Nephron (organoid): ENCODE measurements at regions not wholly inside any gene's neighbourhood (a gene's known extent, or its start where the extent isn't known, plus 50 kb on each side); places are given as distances from the start of the nearest gene placed in this dataset.
"Not testable (repeated sequence)": the region's sequence is repeated elsewhere in the genome, so short reads cannot be mapped to it uniquely, and the experiment has no call there.

ENCODE experiments used
- H3K27ac Mint-ChIP-seq, 3 experiments: 2 replicates each; pipeline ENCODE4 v1.8.0; 2020; ENCODE audit warnings: mixed read lengths in 3 of 3, mild to moderate bottlenecking in 2 of 3, moderate library complexity in 1 of 3
- H3K27me3 Mint-ChIP-seq: 2 replicates; pipeline ENCODE4 v1.8.0; 2021; ENCODE audit warnings: low read depth, mild to moderate bottlenecking, moderate library complexity, mixed read lengths
- H3K36me3 Mint-ChIP-seq: 2 replicates; pipeline ENCODE4 v1.8.0; 2020; ENCODE audit warnings: low read depth, mixed read lengths
- H3K4me1 Mint-ChIP-seq: 2 replicates; pipeline ENCODE4 v1.8.0; 2020; ENCODE audit warnings: mixed read lengths
- H3K4me3 Mint-ChIP-seq, 3 experiments: 2 replicates each; pipeline ENCODE4 v1.8.0; 2020; ENCODE audit warnings: mild to moderate bottlenecking in 3 of 3, mixed read lengths in 3 of 3, moderate library complexity in 2 of 3
- H3K9me3 Mint-ChIP-seq: 2 replicates; pipeline ENCODE4 v1.8.0; 2020; ENCODE audit warnings: mixed read lengths
- TF ChIP-seq, protein P1 (sequence below), 3 experiments: fragments of 200-600 bp; sonication (generic); IDR thresholded peaks; one replicate each; pipeline ENCODE4 v1.5.0; 2021; ENCODE audit warnings: antibody characterized with exemption in 3 of 3; ENCODE audit not compliant: unreplicated experiment in 3 of 3

DNA sequence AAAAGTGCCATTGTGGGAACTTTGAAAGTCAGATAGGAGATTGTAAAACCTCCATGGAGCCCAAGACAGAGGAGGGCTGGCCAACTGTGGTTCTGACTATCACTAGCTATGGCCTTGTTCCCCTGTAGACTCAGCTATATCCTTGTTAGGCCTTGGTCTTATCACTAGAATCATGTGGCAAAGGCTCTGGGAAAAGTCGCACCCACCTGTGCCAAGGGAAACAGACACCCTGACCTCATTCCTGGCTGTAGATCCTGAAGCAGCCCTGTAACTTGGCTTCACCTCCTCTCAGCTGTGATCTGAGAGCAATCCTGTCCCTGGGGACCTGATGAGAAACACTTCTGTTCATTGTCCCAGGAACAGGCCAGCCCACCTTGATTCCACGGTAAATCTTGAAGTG is 566.2 kb downstream of the TMEM135 start:
- H3K36me3 Mint-ChIP-seq, result no peaks in the 10 kb centered on the region
- peaks cover 13% of the 10 kb centered on the region for H3K4me1 Mint-ChIP-seq
- TF ChIP-seq, protein P1, sequence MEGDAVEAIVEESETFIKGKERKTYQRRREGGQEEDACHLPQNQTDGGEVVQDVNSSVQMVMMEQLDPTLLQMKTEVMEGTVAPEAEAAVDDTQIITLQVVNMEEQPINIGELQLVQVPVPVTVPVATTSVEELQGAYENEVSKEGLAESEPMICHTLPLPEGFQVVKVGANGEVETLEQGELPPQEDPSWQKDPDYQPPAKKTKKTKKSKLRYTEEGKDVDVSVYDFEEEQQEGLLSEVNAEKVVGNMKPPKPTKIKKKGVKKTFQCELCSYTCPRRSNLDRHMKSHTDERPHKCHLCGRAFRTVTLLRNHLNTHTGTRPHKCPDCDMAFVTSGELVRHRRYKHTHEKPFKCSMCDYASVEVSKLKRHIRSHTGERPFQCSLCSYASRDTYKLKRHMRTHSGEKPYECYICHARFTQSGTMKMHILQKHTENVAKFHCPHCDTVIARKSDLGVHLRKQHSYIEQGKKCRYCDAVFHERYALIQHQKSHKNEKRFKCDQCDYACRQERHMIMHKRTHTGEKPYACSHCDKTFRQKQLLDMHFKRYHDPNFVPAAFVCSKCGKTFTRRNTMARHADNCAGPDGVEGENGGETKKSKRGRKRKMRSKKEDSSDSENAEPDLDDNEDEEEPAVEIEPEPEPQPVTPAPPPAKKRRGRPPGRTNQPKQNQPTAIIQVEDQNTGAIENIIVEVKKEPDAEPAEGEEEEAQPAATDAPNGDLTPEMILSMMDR (IDR thresholded peaks at IDR 0.05; ENCODE audit: unreplicated experiment in 3 of 3), result no peak
- H3K27ac Mint-ChIP-seq, result no peak overlapping the region
- no peak overlapping the region for H3K4me3 Mint-ChIP-seq
- H3K9me3 Mint-ChIP-seq, result peaks cover 5% of the 10 kb centered on the region
- H3K27me3 Mint-ChIP-seq, result no peaks in the 10 kb centered on the region

DNA sequence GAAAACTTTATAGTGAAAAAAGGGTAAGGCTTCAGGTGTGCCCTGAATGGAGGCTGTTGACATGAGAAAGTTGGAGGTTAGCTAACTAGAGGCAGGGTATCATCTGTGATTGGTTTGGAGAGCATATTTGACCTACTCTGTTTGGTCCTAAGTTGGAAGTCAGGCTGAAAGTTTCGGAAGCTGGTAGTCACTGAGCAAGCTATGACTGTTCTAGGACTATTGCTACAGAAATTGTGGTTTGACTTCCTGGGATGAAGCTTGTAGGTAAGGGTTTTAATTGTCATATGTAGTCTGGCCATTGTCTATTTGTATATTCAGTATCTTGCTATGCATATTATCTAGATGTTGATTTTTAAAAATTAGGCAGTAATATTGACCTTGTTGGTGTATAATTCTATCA is 565.0 kb downstream of the TMEM135 start:
- Mint-ChIP-seq H3K36me3 (no peaks in the 10 kb centered on the region), H3K4me3 (no peak overlapping the region), H3K27me3 (no peaks in the 10 kb centered on the region), H3K27ac (no peak overlapping the region), H3K4me1 (peaks cover 13% of the 10 kb centered on the region), H3K9me3 (peaks cover 2% of the 10 kb centered on the region)
- TF ChIP-seq, protein P1 (IDR thresholded peaks at IDR 0.05; ENCODE audit: unreplicated experiment in 3 of 3), result no peak

DNA sequence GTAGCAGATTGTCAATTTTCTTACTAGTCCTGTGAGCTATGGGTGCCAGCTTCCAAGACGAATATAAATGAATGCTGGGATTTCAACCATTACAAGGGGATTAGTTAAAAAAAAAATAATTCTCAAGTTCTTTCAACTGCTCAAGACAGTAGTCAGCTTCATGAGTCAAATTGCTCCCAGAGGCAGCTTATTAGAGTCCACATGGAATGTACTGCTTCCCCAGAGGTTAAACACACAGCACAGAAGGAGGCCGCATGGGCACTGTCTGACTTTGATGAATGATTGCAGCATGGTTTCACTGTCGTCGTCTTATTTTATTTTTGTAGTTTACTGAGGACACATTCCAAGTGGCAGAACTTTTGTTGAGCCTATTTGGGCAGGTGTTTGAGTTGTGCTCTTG is 563.2 kb downstream of the TMEM135 start:
- Mint-ChIP-seq H3K36me3 (no peaks in the 10 kb centered on the region), H3K4me1 (peaks cover 13% of the 10 kb centered on the region), H3K9me3 (peaks cover under 1% of the 10 kb centered on the region), H3K4me3 (no peak overlapping the region), H3K27ac (peak overlapping the region; percentile 23 to 75 (median 31)), H3K27me3 (no peaks in the 10 kb centered on the region)
- TF ChIP-seq, protein P1 (IDR thresholded peaks at IDR 0.05; ENCODE audit: unreplicated experiment in 3 of 3), result no peak

DNA sequence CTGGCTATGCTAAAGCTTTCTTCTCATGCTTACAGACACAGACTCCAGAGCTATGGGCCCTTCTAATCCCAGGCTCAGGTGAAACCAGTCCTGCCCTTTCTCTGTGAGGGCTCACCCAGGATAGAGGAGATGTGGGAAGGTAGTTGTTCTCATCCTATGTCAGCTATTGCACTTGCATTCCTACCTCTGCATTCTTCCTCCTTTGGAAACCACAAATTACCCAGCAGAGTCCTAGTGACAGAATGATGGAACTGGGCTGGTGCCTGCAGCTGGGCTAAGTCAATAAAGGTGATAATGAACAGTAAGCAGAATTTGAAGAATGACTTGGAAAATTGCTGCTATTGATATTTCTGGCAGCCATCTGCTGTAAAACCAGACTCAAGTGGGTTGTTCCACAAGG is 560.0 kb downstream of the TMEM135 start:
- TF ChIP-seq, protein P1 (IDR thresholded peaks at IDR 0.05; ENCODE audit: unreplicated experiment in 3 of 3), result no peak
- no peaks in the 10 kb centered on the region for H3K36me3 Mint-ChIP-seq
- H3K9me3 Mint-ChIP-seq, result peaks cover 5% of the 10 kb centered on the region
- H3K4me3 Mint-ChIP-seq, result no peak overlapping the region
- peak overlapping the region in 1 of 3 experiments; percentile 33 for H3K27ac Mint-ChIP-seq
- H3K4me1 Mint-ChIP-seq, result peaks cover 13% of the 10 kb centered on the region
- H3K27me3 Mint-ChIP-seq, result no peaks in the 10 kb centered on the region

DNA sequence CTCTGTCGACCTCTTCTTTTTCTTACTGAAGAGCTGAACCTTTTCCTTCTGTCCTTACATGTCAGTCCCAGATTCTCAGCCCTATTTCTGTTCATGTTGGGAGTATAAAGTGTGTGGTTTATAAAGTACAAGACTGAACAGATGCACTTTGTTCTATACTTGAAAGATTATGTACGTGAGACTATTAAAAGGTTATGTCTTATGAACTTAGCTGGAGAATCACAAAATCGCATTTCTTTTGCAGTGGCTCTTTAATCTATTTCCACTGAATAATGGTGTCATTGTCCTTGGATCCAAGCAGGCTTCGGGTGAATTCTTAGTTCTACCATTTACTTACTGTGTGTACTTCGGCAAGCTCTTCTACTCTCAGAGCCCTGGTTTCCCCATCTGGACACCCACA is 558.4 kb downstream of the TMEM135 start:
- Mint-ChIP-seq H3K4me1 (peaks cover 10% of the 10 kb centered on the region), H3K9me3 (peaks cover 12% of the 10 kb centered on the region), H3K27ac (no peak overlapping the region), H3K4me3 (no peak overlapping the region), H3K27me3 (no peaks in the 10 kb centered on the region), H3K36me3 (no peaks in the 10 kb centered on the region)
- TF ChIP-seq, protein P1 (IDR thresholded peaks at IDR 0.05; ENCODE audit: unreplicated experiment in 3 of 3), result no peak

DNA sequence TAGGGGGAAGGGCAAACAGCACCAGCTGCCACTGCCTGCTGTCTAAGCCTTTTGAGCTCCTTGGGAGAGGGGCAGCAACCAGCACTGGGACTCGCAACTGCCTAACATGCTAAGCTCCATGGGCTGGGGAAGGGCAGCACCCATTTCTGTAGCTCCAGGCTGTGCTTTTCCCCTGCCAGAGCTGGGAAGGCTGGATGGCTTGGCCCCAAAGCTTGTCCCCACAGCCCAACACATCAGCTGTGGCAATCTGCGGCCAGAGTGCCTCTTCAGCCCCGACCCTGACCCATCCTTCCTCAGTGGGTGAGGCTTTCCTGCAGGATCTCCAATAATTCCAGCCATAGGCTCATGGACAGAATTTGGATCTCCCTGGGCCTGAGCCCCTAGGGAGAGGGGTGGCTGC is 551.3 kb downstream of the TMEM135 start:
- TF ChIP-seq, protein P1 (IDR thresholded peaks at IDR 0.05; ENCODE audit: unreplicated experiment in 3 of 3), result no peak
- Mint-ChIP-seq H3K4me1 (no peaks in the 10 kb centered on the region), H3K4me3 (no peak overlapping the region), H3K27ac (no peak overlapping the region), H3K9me3 (peaks cover 44% of the 10 kb centered on the region), H3K27me3 (no peaks in the 10 kb centered on the region), H3K36me3 (no peaks in the 10 kb centered on the region)

DNA sequence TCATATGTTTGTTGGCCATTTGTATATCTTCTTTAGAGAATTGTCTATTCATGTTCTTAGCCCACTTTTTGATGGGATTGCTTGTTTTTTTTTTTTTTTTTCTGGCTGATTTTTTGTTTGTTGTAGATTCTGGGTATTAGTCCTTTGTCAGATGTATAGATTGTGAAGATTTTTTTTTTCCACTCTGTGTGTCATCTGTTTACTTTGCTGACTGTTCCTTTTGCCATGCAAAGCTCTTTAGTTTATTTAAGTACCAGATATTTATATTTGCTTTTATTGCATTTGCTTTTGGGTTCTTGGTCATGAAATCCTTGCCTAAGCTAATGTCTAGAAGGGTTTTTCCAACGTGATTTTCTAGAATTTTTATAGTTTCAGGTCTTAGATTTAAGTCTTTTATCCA is 547.9 kb downstream of the TMEM135 start:
- not testable (repeated sequence) for H3K4me1 Mint-ChIP-seq, H3K4me3 Mint-ChIP-seq, H3K36me3 Mint-ChIP-seq, H3K27ac Mint-ChIP-seq, H3K27me3 Mint-ChIP-seq
- H3K9me3 Mint-ChIP-seq, result peaks cover 28% of the 10 kb centered on the region
